Choroid plexus epithelial cell (primary cell): ENCODE measurements at regions not wholly inside any gene's neighbourhood (a gene's known extent, or its start where the extent isn't known, plus 50 kb on each side); places are given as distances from the start of the nearest gene placed in this dataset.
A peak's percentile ranks its signal among the peaks of the same experiment; 100 is the strongest.
"Not testable (repeated sequence)": the region's sequence is repeated elsewhere in the genome, so short reads cannot be mapped to it uniquely, and the experiment has no call there.

Source experiments
- DNase-seq: peaks from one replicate; pipeline ENCODE4 v3.0.0-alpha.2; 2010; ENCODE audit warnings: low read depth
- H3K4me3 ChIP-seq: 2 replicates; pipeline ENCODE4 v1.5.1; 2011; ENCODE audit warnings: low read depth, mild to moderate bottlenecking, control low read depth, low read length, moderate library complexity
- CTCF ChIP-seq: conservative IDR thresholded peaks from 2 replicates; pipeline ENCODE4 v1.5.1; 2011; ENCODE audit warnings: low read depth, mild to moderate bottlenecking, control low read depth, inconsistent platforms, low read length, moderate library complexity

- TF ChIP-seq CTCF = no peak
Measured at GRCh38 chr9:105117234-105117633, 127.2 kb upstream of the SLC44A1 start.

DNA sequence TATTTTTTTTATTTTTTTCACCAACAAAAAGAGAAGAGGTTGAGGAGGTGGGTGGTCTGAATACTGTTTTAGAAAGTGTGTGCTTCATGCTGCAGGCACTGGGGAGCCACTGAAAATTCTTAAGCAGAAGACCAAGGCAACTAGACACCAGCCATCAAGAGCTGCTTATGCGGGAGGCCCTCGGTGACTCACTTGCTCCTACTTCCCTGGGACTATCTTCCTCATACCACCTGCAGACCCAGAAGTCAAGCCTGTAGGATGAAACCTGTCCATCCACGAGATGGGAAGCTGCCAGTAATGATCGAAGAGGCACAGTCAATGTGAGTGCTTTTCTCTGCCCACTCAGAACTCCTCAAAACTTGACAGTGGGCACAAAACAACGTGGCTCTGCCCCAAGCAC, 125.8 kb upstream of the SLC44A1 start:
- no peak overlapping the region for H3K4me3 ChIP-seq
- no peak for DNase-seq
- TF ChIP-seq CTCF = no peak

More at GRCh38 chr9:105117234-105117633, 127.2 kb upstream of the SLC44A1 start:
- DNase-seq = no peak
- H3K4me3 ChIP-seq = no peak overlapping the region

DNA sequence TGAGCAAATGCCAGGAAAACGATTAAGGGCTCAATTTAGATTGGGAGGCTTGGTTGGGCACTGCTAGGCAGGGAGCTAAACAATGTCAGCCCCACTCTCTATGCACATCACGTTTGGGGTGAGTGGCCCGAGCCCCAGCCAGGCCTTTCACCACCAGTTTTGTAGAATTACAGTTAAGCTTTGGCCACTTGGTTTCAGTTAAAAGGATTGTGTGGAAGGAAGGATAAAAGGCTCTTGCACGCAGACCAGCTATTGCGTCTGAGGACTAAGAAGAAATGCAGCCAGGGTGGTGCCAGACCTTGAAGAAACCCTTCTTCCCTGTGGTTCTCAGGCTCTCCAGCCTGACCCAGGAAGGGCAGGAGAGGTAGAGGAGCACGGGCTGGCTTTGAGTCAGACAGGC, 125.3 kb upstream of the SLC44A1 start:
- TF ChIP-seq CTCF = no peak
- no peak overlapping the region for H3K4me3 ChIP-seq
- no peak for DNase-seq

GRCh38 chr9:105121861-105122430, 122.5 kb upstream of the SLC44A1 start:
- H3K4me3 ChIP-seq = no peak overlapping the region
- no peak for TF ChIP-seq CTCF
- no peak for DNase-seq

DNA sequence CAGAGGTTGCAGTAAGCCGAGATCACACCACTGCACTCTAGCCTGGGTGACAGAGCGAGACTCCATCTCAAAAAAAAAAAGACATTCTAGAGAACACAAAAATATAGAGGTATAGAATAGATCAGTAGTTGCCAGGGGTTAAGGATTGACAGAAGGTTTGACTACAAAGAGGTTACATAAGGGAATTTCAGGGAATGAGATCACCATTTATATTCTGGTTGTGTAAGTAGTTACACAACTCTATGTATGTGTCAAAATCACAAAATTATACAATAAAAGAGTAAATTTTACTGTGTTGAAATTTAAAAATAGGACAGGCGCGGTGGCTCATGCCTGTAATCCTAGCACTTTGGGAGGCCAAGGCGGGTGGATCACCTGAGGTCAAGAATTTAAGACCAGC, 119.9 kb upstream of the SLC44A1 start:
- not testable (repeated sequence) for DNase-seq, H3K4me3 ChIP-seq

GRCh38 chr9:105126226-105126625, 118.2 kb upstream of the SLC44A1 start:
- DNase-seq = peak; percentile 23
- no peak for TF ChIP-seq CTCF
- no peak overlapping the region for H3K4me3 ChIP-seq

GRCh38 chr9:105127863-105128220, 116.6 kb upstream of the SLC44A1 start:
- H3K4me3 ChIP-seq = no peak overlapping the region
- DNase-seq = peak; percentile 70
- TF ChIP-seq CTCF = no peak
